B cell (primary cell): ENCODE measurements at regions not wholly inside any gene's neighbourhood (a gene's known extent, or its start where the extent isn't known, plus 50 kb on each side); places are given as distances from the start of the nearest gene placed in this dataset.

ENCODE experiments used
- ATAC-seq: fragments of 200-7000 bp; cut with Tn5 transposase; one replicate; pipeline ENCODE4 v1.10.0; 2021; ENCODE audit warnings: low read depth, mild to moderate bottlenecking, moderate number of reproducible peaks, moderate library complexity
- CTCF ChIA-PET: fragments of 350-600 bp; sonication (Branson Sonifier 250); formaldehyde crosslinking; loops from one replicate; lab custom pipeline; 2021; ENCODE audit warnings: antibody characterized with exemption, inconsistent platforms; lab: Charles Lee
- POLR2A ChIA-PET: fragments of 350-600 bp; sonication (Branson Sonifier 250); formaldehyde crosslinking; loops from one replicate; lab custom pipeline; 2021; ENCODE audit warnings: antibody characterized with exemption; lab: Charles Lee
- DNase-seq: peaks from one replicate; pipeline ENCODE4 v3.0.0; 2013
- H2AFZ ChIP-seq: 2 replicates; pipeline ENCODE4 v1.6.1; 2012; ENCODE audit warnings: mild to moderate bottlenecking, low read depth, low read length; ENCODE audit not compliant: insufficient read depth, poor library complexity, severe bottlenecking
- H3K27ac ChIP-seq, 2 donors: 1 replicate in 1 of 2; 2 replicates in 1 of 2; pipeline ENCODE4 v1.5.1; 2012 to 2013; ENCODE audit warnings: low read length in 2 of 2, mild to moderate bottlenecking in 2 of 2, moderate library complexity in 1 of 2
- H3K27me3 ChIP-seq, 4 experiments: fragments of 200-600 bp in 1 of 4; sonication (generic) in 1 of 4; replicated peaks in 1 of 4; 1 replicate in 2 of 4; 2 replicates in 2 of 4; pipeline versions ENCODE4 v1.6.1 to v1.7.0; 2013 to 2016; ENCODE audit warnings: low read length in 3 of 4, mild to moderate bottlenecking in 2 of 4, mixed read lengths in 1 of 4, moderate library complexity in 1 of 4; ENCODE audit not compliant: insufficient read depth in 4 of 4, control insufficient read depth in 3 of 4; ENCODE audit errors: control extremely low read depth in 1 of 4
- H3K36me3 ChIP-seq, 2 experiments: replicated peaks in 1 of 2; 1 replicate in 1 of 2; 2 replicates in 1 of 2; pipeline versions ENCODE4 v1.6.1 to v1.7.1; 2013; ENCODE audit warnings: low read length in 1 of 2; ENCODE audit not compliant: insufficient read depth in 2 of 2, control insufficient read depth in 1 of 2; ENCODE audit errors: control extremely low read depth in 1 of 2, extremely low read depth in 1 of 2
- H3K4me1 ChIP-seq, 2 donors: fragments of 200-600 bp in 1 of 2; sonication (generic) in 1 of 2; 1 replicate in 1 of 2; 2 replicates in 1 of 2; pipeline versions ENCODE4 v1.5.1 to v1.6.1; 2013 to 2017; ENCODE audit warnings: low read length in 2 of 2; ENCODE audit not compliant: control insufficient read depth in 2 of 2, insufficient read depth in 2 of 2
- H3K4me2 ChIP-seq: replicated peaks from 2 replicates; pipeline ENCODE3; 2012; ENCODE audit warnings: mild to moderate bottlenecking, low read depth, low read length; ENCODE audit not compliant: poor library complexity, severe bottlenecking
- H3K4me3 ChIP-seq, 5 experiments: fragments of 200-600 bp in 1 of 5; sonication (generic) in 1 of 5; 1 replicate in 3 of 5; 2 replicates in 2 of 5; pipeline versions ENCODE4 v1.5.1 to v1.7.0; 2011 to 2016; ENCODE audit warnings: low read length in 4 of 5, mild to moderate bottlenecking in 4 of 5, low read depth in 2 of 5, control low read depth in 1 of 5, moderate library complexity in 1 of 5; ENCODE audit not compliant: insufficient read depth in 1 of 5; ENCODE audit errors: control extremely low read depth in 1 of 5, extremely low read depth in 1 of 5
- H3K79me2 ChIP-seq: fragments of 200-600 bp; sonication (generic); one replicate; pipeline ENCODE4 v1.6.0; 2016; ENCODE audit warnings: low read length; ENCODE audit not compliant: control insufficient read depth, insufficient read depth
- H3K9ac ChIP-seq: fragments of 200-600 bp; sonication (generic); 2 replicates; pipeline ENCODE4 v1.6.1; 2017; ENCODE audit warnings: mild to moderate bottlenecking, low read length, moderate library complexity
- H3K9me3 ChIP-seq, 3 donors: one replicate each; pipeline versions ENCODE4 v1.6.1 to v1.7.1; 2013; ENCODE audit warnings: low read length in 2 of 3; ENCODE audit not compliant: control insufficient read depth in 2 of 3, insufficient read depth in 1 of 3; ENCODE audit errors: control extremely low read depth in 1 of 3
- H4K20me1 ChIP-seq: 2 replicates; pipeline ENCODE4 v1.6.0; 2012; ENCODE audit warnings: mild to moderate bottlenecking, low read length; ENCODE audit not compliant: insufficient read depth, control insufficient read depth, poor library complexity, severe bottlenecking
- H3K27ac Mint-ChIP-seq: one replicate; pipeline ENCODE4 v1.8.0; 2021; ENCODE audit warnings: mixed read lengths
- H3K27me3 Mint-ChIP-seq: one replicate; pipeline ENCODE4 v1.8.0; 2021; ENCODE audit warnings: mixed read lengths
- H3K4me1 Mint-ChIP-seq: one replicate; pipeline ENCODE4 v1.8.0; 2021; ENCODE audit warnings: mixed read lengths
- H3K4me3 Mint-ChIP-seq: one replicate; pipeline ENCODE4 v1.8.0; 2021; ENCODE audit warnings: mixed read lengths
- H3K9me3 Mint-ChIP-seq: one replicate; pipeline ENCODE4 v1.8.0; 2022; ENCODE audit warnings: mixed read lengths; ENCODE audit not compliant: insufficient read depth
- CTCF ChIP-seq: fragments of 200-600 bp; IDR thresholded peaks from one replicate; pipeline ENCODE4 v1.8.0; 2022; ENCODE audit warnings: antibody characterized with exemption, mild to moderate bottlenecking
- EZH2 ChIP-seq: IDR thresholded peaks from 2 replicates; pipeline ENCODE4 v1.6.1; 2012; ENCODE audit warnings: borderline replicate concordance, low read depth, mild to moderate bottlenecking, moderate library complexity, low read length; ENCODE audit not compliant: insufficient read depth, poor library complexity, severe bottlenecking
- WGBS: methylation state at CpG from one replicate; pipeline ENCODE4 v1.1.5; 2013; ENCODE audit warnings: missing lambda C conversion rate; ENCODE audit not compliant: insufficient coverage; 5-methylcytosine and 5-hydroxymethylcytosine counted together
- intact Hi-C: fragments of 100-400 bp; cut with micrococcal nuclease; formaldehyde crosslinking; loops from one replicate; pipeline ENCODE4 v1.10.0; 2022

- no peak overlapping the region for H3K4me3 ChIP-seq
- H3K27ac ChIP-seq = no peak overlapping the region
- TF ChIP-seq EZH2 = no peak
- no peak for TF ChIP-seq CTCF
- DNase-seq (no peak), ATAC-seq (no peak)
- Mint-ChIP-seq H3K27me3 (no peaks in the 10 kb centered on the region), H3K9me3 (no peaks in the 10 kb centered on the region), H3K4me3 (no peak overlapping the region), H3K4me1 (no peaks in the 10 kb centered on the region), H3K27ac (no peak overlapping the region)
- H3K79me2 ChIP-seq = no peaks in the 10 kb centered on the region
- no peak overlapping the region for H3K9ac ChIP-seq
- H3K27me3 ChIP-seq = no peaks in the 10 kb centered on the region
- H2AFZ ChIP-seq = no peak overlapping the region
- no peaks in the 10 kb centered on the region for H4K20me1 ChIP-seq
- POLR2A ChIA-PET = no interaction called here
- H3K9me3 ChIP-seq = no peaks in the 10 kb centered on the region
- no peak overlapping the region for H3K4me2 ChIP-seq
- intact Hi-C loops = no loop called here
- WGBS = no CpG with 5 or more reads among the region's 1 CpG
- no peaks in the 10 kb centered on the region for H3K4me1 ChIP-seq
- CTCF ChIA-PET = no interaction called here
- H3K36me3 ChIP-seq = no peaks in the 10 kb centered on the region
Observed at GRCh38 chr3:145294572-145294971, 866.4 kb downstream of the PLOD2 start.

GRCh38 chr3:145307272-145307671 is 853.7 kb downstream of the PLOD2 start:
- no peaks in the 10 kb centered on the region for H3K27me3 Mint-ChIP-seq
- Histone ChIP-seq H3K4me2 (no peak overlapping the region), H3K27me3 (no peaks in the 10 kb centered on the region), H3K9me3 (no peaks in the 10 kb centered on the region), H3K4me1 (no peaks in the 10 kb centered on the region), H3K4me3 (no peak overlapping the region), H3K36me3 (no peaks in the 10 kb centered on the region), H3K79me2 (no peaks in the 10 kb centered on the region), H3K27ac (no peak overlapping the region), H3K9ac (no peak overlapping the region), H4K20me1 (no peaks in the 10 kb centered on the region), H2AFZ (no peak overlapping the region)
- intact Hi-C loops = no loop called here
- no peaks in the 10 kb centered on the region for H3K4me1 Mint-ChIP-seq
- no peak overlapping the region for H3K27ac Mint-ChIP-seq
- POLR2A ChIA-PET = no interaction called here
- H3K9me3 Mint-ChIP-seq = no peaks in the 10 kb centered on the region
- CTCF ChIA-PET = no interaction called here
- TF ChIP-seq CTCF (no peak), EZH2 (no peak)
- no peak for DNase-seq
- no peak for ATAC-seq
- no peak overlapping the region for H3K4me3 Mint-ChIP-seq
